NK-92 (cell line): ENCODE measurements at regions not wholly inside any gene's neighbourhood (a gene's known extent, or its start where the extent isn't known, plus 50 kb on each side); places are given as distances from the start of the nearest gene placed in this dataset.
A peak's percentile ranks its signal among the peaks of the same experiment; 100 is the strongest.
"Not testable (repeated sequence)": the region's sequence is repeated elsewhere in the genome, so short reads cannot be mapped to it uniquely, and the experiment has no call there.

ENCODE experiments used
- DNase-seq: peaks from one replicate; lab custom pipeline; 2025; ENCODE audit not compliant: unreplicated experiment; lab: John Stamatoyannopoulos, UW

DNA sequence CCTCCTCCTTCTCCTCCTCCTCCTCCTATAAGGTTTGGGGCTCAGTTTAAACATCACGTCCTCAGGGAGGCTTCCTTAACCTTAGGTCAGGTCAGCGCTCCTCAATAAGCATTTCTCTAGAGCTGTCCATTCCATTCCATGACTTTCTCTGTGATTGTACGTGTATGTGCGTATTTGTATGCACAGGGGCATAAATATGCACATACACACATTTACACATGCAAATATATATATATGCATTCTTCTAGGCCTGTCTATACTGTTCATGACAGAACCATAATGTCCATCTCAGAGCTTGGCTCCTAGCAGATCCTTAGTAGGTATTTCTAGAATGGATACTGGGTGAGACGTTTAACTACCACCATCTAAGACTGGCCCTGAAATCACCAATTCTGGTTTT lies 258.6 kb downstream of the STIM2 start:
- DNase-seq: no peak

DNA sequence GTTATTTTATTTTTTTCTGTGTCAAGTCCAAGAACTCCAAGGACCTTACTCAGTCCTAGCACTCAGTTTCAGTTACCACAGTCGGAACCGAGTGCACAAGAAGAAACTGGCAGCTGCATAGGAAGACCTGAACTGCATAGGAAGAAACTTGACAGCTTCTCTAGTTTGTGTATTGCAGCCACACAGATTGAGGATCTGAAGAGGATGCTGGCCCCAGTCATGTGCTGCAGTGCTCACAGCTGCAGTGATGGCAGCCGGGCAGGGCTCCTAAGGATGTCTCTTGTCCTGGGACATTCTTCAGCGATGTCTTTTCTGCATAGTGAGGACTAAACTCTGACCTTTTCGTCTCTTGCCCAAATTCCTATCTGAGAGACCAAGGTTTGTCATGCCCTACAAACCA lies 261.2 kb downstream of the STIM2 start:
- no peak for DNase-seq

DNA sequence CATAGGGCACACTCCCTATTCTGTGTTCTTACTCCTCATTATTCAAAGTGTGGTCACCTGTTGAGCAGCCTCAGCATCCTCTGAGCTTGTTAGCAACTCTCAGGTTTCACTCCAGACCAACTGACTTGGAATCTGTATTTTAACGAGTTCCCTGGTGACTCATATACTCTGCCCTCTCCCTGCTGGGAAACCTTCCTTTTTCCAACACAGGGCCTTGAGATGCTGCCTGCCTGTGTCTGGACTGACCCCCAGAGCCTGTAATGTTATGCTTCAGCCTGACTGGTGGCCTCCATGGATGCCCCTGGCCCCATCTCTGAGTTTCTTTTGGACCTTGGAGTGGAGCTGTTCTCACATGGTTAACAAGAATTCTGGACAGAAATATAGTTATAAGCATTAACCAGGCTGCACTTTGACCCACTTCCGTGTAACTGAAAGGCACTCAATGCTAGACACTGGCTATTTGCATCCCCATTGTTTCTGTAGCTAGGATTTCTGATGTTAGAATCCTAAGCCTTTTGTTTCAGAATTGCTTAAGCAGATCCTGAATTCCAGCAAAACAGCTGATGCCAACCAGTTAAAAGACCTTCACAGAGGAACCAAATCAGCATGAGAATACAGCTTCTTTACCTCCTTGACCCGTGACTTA lies 262.6 kb downstream of the STIM2 start:
- DNase-seq: no peak

DNA sequence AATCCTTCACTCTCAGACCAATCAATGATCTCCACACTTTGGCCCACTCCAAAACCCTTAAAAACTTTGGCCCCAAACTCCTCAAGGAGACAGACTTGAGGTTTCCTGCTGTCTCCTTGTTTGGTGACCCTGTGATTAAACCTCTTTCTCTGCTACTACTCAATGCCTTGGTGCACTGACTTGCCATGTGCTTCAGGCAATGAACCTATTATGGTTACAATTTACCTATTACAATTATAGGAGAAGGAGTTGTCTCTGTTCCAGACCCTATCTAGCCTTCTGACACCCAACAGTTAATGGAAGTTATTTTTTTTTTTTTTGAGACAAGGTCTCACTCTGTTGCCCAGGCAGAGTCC lies 263.1 kb downstream of the STIM2 start:
- DNase-seq: no peak

DNA sequence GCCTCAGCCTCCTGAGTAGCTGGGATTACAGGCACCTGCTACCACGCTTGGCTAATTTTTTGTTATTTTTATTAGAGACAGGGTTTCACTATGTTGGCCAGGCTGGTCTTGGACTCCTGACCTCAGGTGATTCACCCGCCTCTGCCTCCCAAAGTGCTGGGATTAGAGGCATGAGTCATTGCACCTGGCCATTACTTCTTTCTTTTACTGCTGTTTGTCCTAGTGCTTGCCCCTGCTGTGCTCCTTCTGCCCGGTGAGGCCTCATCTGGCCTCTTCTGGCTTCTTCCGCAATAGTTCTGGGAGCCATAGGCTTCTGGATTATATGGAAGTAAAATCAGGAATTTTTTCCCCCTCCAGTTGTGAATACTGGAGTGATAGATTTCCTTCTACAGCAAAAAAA lies 266.3 kb downstream of the STIM2 start:
- not testable (repeated sequence) for DNase-seq

DNA sequence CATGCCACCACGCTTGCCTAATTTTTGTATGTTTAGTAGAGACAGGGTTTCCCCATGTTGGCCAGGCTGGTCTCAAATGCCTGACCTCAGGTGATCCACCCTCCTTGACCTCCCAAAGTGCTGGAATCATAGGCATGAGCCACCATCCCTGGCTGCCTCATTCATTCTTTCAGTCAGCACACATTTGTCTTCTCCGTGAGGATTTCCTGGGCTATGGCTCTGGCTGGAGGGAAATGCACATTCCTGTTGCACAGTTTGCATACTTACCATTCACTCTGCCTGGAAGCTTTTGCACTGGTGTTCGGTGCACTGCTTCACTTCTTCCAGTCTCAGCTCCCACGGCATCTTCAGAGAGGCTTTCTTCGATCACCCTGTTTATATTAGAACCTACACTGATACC lies 267.8 kb downstream of the STIM2 start:
- DNase-seq: no peak

DNA sequence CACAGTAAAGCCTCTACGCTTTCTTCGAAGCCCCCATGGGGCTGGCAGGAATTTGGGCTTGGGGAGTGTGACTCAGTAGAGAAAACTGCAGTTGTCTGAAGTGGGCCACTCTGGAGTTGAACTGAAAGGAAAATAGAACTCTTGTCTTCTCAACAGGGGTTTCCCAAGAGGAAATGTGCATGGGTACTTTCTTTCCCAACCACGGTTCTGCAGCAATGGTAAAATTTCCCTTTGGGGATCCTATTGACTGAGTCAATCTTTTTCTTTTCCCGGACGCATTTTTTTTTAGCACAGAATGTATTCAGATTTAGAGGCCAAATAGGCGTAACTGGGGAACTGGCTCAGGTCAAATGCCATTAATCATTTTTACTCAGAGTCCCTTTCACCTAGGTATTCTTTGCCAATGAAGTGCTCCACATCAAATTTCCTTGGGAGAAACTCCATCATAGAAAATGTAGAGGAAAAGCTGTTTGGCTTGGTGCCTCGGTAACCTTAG lies 269.3 kb downstream of the STIM2 start:
- no peak for DNase-seq

DNA sequence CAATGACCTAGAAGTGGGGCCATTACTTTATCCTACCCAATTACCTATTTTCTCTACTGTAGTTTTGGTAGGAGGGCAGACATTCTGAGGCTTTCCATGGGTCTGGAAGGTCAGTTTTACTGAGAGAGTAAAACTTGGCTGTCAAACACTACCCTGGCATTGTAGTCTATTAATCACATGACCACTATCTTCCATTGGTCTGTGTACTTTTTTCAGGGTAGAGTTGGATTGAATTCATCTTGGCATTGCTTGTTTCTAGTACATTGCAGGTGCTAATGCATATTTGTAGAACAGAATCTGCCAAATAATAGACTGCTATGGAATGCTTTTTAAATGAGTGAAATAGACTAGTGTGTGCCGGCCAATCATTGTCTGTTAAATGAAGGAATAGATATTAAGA lies 271.9 kb downstream of the STIM2 start:
- no peak for DNase-seq

DNA sequence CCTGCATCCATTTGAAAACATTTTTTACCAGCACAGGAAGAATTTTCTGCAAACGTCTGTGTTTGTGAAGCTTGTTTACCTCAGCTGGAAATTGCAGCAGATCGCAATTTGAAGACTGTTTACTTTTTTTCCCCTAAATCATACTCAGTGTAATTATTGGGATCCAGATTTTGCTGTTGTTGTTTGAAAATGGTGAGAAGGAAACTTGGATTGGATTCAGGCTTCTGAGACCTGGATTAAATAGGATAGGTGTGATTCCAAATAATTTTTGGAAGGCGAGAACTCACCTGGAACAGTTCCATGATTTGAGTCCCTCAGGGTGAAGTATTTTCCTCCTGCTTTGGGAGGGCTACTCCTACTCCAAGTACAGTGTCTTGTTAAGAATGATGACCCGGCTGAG lies 279.8 kb downstream of the STIM2 start:
- DNase-seq: no peak

DNA sequence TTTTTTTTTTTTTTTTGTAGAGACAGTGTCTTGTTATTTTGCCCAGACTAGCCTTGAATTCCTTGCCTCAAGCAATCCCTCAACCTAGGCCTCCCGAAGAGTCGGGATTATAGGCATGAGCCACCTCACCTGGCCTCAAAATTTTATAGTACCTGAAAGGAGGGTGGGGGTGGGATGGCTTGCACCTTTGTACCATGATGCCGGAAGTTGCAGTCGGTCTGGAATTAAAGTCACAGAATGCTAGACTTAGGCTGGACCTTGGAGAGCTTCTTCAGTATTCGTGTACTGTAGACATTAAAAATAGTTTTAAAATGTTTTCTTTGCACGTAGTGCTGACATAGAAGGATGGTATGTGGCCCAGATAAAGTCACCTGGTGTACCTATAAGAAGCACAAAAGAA lies 280.9 kb downstream of the STIM2 start:
- no peak for DNase-seq

DNA sequence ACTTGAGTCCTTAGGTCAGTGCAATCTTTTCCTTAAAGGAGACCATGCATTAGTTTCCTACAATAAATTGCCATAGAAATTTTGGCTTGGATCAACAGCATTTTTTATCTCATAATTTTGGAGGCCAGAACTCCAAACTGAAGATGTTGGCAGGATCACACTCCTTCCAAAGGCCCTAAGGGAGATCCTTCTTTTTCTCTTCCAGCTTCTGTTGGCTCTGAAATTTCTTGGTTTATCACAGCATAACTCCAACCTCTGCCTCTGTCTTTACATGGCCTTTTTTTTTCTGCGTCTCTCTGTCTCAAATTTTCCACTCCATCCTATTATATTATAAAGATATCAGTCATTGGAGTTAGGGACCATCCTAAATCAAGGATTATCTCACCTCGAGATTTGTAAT lies 282.2 kb downstream of the STIM2 start:
- no peak for DNase-seq

DNA sequence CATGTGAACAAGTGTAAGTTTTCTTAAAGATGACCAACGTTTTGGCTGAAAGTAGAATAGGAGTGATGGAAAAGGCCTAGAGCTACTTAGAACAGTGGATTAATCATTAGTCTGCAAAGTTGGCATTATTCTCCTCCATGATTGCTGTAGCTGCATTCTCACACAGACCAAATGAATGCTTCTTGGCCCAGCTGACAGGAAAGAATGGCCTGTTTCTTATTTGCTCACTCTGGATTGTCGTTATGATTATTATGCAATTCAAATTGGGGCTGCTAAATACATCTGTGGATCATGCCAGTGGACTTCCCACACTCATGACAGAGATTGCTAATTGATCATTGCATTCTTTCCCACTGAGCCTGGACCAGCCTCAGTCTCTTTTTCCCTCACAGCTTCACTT lies 285.0 kb downstream of the STIM2 start:
- DNase-seq: no peak

DNA sequence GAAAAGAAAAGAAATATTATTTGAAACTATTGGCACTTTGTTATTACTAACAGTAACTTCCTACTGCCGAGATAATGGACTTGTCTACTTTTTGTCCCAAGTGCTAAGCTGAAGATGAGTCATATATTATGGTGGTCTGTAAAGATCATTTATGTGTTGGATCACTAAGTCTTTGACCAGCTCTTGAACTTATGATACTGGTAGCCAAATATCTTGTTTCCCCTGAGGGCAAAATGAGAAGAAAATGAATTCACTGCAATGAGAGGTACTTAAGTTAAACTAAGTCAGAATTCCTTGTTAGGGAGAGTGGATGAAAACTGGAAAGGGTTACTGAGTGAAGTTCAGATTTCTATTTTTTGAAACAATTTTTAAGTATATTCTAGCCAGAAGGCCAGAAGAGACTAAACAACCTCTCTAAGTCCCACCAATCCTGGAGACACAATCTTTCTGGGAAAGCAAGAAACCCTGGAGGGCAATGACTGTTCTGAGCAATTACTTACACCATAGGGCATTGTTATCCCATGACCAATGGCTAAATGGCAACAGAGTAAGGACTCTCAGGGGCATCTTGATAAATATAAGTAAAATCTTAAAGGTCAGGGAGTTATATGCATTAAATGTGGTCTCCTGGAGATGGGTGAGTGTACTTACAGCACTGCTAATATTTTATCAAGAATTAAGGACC lies 287.7 kb downstream of the STIM2 start:
- no peak for DNase-seq

DNA sequence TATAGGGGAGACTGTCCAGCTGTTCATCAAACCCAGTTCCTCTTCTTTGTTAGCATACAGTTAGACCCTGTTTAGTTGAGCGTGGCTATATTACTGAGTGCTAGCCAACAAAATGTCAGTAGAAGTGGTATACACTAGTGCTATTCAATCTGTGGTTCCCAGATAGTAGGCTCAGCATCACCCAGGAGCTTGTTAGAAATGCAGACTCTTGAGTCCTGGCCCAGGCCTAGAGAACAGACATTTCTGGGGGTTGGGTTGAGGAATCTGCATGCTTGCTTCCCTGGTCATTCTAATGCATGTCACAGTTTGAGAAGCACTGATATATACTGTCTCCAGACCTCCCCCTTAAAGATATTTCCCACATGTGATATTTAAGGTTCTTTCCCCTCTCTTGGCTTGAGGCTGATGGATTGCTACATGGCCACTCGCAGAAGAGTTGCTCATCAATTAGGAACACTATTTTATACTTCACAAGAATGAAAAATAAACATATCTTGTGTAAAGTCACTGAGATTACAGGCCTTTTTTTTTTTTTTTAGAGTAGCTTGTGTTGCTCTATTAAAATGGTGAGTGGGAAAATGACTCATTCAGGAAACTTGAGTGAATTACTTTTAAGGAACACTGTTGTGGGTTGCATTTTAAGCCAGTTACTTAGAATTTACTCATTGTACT lies 289.0 kb downstream of the STIM2 start:
- DNase-seq: no peak

DNA sequence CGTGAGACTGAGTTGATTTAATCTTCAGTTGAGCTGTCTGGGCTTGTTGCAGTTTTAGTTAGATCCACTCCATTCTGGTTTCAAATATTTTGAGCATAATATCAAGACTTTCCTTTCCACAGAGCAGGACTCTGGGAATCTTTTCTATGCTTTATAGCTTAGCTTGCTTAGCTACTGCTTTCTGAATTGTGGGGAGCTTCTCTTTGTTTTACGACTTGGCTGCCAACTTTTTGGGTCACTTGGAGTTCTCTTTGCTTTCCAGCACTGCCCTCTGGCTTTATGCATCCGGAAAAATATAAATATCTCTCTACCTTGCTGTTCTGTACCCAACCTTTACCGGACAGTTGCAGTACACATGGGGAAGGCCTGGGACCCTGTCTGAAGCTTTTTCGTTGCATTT lies 292.1 kb downstream of the STIM2 start:
- no peak for DNase-seq

DNA sequence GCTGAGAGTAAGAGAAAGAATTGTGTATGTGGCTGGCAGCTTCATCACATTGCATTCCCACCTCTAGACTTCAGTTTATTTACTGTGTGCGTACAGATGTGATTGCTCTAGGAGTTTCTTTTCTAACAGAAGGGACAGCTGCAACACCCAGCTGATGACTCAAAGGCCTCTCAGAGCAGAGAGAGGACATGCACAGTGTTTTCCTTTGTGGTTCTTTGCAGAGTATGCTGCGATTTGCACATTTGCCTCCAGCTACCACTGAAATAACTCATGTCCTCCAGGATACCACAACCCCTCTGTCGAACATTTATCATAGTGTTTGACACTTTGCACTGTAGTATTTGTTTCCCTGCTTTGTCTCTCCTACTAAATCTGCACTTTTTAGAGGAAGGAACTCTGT lies 294.1 kb downstream of the STIM2 start:
- peak; percentile 12 for DNase-seq

DNA sequence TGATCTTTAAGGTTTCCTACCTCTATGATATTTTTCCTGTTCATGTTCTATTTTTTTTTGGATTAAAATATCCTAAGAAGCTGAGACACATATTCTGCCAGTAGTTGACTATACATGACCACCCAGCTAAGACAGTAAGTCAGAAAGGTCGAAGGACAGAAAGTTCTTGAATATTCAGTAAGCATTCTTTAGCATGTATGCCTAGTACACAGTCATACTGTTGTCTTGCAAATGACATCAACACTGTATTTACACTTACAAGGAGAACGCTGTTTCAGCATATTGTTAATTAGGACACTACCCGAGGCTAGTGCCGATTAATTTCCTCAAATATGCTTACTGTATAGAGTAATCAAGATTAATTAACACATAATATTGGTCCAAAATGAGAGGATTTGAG lies 300.6 kb downstream of the STIM2 start:
- no peak for DNase-seq

DNA sequence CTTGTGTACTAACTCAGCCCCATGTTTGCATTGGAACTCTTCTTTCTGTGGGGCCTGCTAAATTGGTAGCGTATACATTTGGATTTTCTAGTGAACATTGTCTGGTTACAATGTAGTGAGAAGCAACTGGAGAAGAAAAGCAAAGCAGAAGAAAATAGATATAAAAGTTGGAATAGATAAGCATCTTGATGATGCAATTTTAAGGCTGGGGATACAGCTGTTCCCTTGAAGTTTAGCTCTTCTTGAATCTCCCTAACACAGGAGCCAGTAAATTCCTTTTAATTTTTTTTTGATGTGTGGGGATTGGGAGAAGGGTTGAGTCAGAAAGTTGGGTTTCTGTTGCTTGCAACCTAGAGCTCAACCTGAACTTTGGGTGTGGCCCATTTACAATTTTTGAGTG lies 308.1 kb downstream of the STIM2 start:
- DNase-seq: no peak

DNA sequence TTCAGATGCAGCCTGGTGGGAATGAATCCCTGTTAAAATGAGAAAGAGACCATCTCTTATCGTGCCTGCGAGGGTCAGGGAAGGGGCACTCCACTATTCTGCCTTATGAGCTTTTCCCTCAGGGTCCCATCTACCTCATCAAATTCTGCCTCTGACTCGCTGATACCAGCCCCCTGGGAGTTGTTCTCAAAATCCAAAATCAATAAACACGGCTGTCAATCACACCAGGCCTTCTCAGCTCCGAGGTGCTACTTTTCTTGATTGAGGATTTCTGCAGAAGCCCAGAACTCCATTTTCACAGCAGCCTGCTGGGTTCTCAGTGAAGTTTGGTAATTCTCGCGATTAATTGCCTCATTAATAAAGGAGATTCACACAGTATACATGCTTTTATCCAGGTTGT lies 312.6 kb downstream of the STIM2 start:
- DNase-seq: no peak

DNA sequence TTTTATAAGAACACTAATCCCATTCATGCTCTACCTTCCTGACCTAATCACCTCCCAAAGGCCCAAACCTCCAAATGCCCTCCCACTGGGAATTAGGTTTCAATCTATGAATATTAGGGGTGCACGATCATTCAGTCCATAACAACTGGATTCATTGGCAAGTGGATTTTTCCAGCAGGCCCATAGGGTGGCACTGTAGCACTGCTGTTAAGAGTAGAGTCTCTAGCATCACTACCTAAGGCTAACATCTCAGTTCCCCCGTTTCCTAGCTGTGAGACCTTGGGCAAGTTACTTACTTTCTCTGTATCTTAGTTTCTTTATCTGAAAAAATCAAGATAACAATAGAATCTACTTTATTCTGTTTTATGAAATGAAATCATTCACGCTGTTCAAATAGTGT lies 315.8 kb downstream of the STIM2 start:
- no peak for DNase-seq

DNA sequence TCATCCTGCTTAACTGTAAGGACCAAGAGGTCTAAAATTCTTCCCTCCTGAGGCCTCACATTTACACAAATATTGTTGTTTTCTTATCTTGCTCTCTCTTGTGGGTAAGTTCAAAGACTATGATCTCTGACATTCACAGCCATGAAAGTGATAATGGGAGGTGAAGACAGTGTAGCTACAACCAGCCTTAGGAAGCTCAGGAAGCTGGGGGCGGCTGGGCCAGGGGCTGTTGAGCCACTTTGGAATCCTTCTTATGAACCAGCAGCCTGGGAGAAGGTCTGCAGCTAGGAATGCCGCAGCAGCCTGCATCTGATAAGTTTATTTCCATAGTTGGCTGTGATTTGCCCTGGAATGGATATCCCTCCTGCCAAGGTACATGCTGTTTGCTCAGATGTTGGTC lies 316.2 kb downstream of the STIM2 start:
- no peak for DNase-seq

DNA sequence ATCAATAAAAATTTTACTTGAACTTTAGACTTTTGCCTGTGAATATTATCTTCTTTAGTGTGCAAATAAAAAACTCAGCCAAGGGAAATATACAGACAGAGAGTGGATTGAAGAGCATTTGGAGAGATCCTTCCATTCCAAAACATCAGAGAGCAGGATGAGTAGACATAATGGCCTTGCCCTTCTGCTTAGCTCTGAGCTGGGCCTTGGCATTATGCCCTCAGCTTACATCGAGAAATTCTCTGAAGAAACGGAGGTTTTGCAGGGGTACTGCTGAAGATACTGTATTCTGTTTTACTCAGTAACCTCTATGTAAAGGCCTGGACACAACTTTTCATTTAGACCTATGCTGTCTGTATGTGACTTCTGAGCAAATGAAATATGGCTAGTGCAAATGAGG lies 317.4 kb downstream of the STIM2 start:
- no peak for DNase-seq

DNA sequence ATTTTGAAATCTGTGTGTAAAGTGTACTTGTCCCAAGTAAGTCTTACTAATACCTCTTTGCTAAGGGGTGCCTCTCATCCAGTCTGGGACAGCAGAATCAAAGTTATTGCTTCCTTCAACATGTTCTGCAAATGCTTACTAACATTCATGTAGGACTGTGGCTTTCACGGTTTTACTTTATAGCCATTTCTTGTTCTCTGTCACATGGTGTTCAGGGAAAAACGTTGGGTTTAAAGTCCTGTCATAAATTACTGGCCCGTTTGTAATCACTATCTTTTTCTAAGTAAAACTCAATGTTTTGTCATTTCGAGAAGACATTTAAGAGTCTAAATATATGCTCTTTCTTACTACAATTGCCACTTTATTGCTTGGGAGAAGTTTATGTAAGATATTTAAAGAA lies 321.1 kb downstream of the STIM2 start:
- DNase-seq: no peak
